HepG2 (cell line): ENCODE measurements at regions not wholly inside any gene's neighbourhood (a gene's known extent, or its start where the extent isn't known, plus 50 kb on each side); places are given as distances from the start of the nearest gene placed in this dataset.

ENCODE experiments used
- ATAC-seq: fragments of 200-7000 bp; cut with Tn5 transposase; 3 replicates; pipeline ENCODE4 v1.9.1; 2020; ENCODE audit warnings: mild to moderate bottlenecking, moderate library complexity
- BruUV-seq: library from RNA; stranded (reverse); fragments of 400-500 nt; replicated peaks from 2 replicates; lab custom pipeline; 2021; lab: Mats Ljungman, UMichigan
- CTCF ChIA-PET: fragments of 300-600 bp; formaldehyde crosslinking; extraction: SDS; loops from one replicate; lab custom pipeline; 2021; ENCODE audit warnings: low total read pairs, inconsistent platforms, low intra/inter-chr PET ratio; lab: Yijun Ruan, JAX
- POLR2A ChIA-PET: fragments of 350-600 bp; sonication (Branson Sonifier 250); formaldehyde crosslinking; loops from one replicate; lab custom pipeline; 2020; ENCODE audit warnings: antibody characterized with exemption, inconsistent platforms; lab: Yijun Ruan, JAX
- DNase-seq: peaks from one replicate; pipeline ENCODE4 v3.0.0-alpha.2; 2015; ENCODE audit warnings: low spot score
- FAIRE-seq: peaks from 3 replicates; lab custom pipeline; 2011; peaks lifted over from hg19 to GRCh38; lab: Jason Lieb, UNC
- H2AFZ ChIP-seq: one replicate; pipeline ENCODE4 v1.6.1; 2011; ENCODE audit warnings: low read length, inconsistent platforms
- H3K27ac ChIP-seq: fragments of 300-600 bp; 3 replicates; pipeline ENCODE4 v1.8.0; 2011; ENCODE audit warnings: mixed run types, mild to moderate bottlenecking, mixed read lengths, low read length, inconsistent platforms; ENCODE audit not compliant: insufficient read depth; ENCODE audit errors: extremely low read length
- H3K27me3 ChIP-seq, 2 experiments: fragments of 200-600 bp in 1 of 2; 2 replicates in 1 of 2; 3 replicates in 1 of 2; pipeline versions ENCODE4 v1.6.0 to v1.8.0; 2011; ENCODE audit warnings: low read length in 2 of 2, mild to moderate bottlenecking in 2 of 2, moderate library complexity in 2 of 2, inconsistent platforms in 1 of 2; ENCODE audit not compliant: insufficient read depth in 2 of 2, control insufficient read depth in 1 of 2
- H3K36me3 ChIP-seq, 2 experiments: fragments of 200-600 bp in 1 of 2; replicated peaks in 1 of 2; 2 replicates in 1 of 2; 3 replicates in 1 of 2; pipeline versions ENCODE4 v1.5.1 to v1.8.0; 2011; ENCODE audit warnings: low read length in 2 of 2, inconsistent platforms in 1 of 2; ENCODE audit not compliant: insufficient read depth in 2 of 2, control insufficient read depth in 1 of 2
- H3K4me1 ChIP-seq: 2 replicates; pipeline ENCODE4 v1.5.1; 2012; ENCODE audit warnings: low read length, inconsistent platforms; ENCODE audit not compliant: insufficient read depth
- H3K4me2 ChIP-seq: 2 replicates; pipeline ENCODE4 v1.6.0; 2011; ENCODE audit warnings: low read depth, low read length, inconsistent platforms
- H3K4me3 ChIP-seq, 3 experiments: fragments of 200-600 bp in 1 of 3; sonication (generic), shearing (Covaris generic) in 1 of 3; replicated peaks in 1 of 3; 2 replicates each; pipeline ENCODE4 v1.5.1; 2011 to 2016; ENCODE audit warnings: low read length in 3 of 3, inconsistent platforms in 2 of 3, low read depth in 2 of 3, mild to moderate bottlenecking in 2 of 3, control low read depth in 1 of 3, mixed read lengths in 1 of 3; ENCODE audit not compliant: insufficient read depth in 1 of 3
- H3K79me2 ChIP-seq: one replicate; pipeline ENCODE4 v1.6.1; 2011; ENCODE audit warnings: low read length, inconsistent platforms; ENCODE audit not compliant: insufficient read depth
- H3K9ac ChIP-seq: 2 replicates; pipeline ENCODE4 v1.6.0; 2011; ENCODE audit warnings: mild to moderate bottlenecking, low read depth, low read length, inconsistent platforms; ENCODE audit not compliant: insufficient read depth
- H3K9me3 ChIP-seq: 2 replicates; pipeline ENCODE4 v1.5.1; 2012; ENCODE audit warnings: mild to moderate bottlenecking, low read length
- H4K20me1 ChIP-seq: 2 replicates; pipeline ENCODE4 v1.6.0; 2011; ENCODE audit warnings: inconsistent platforms, mild to moderate bottlenecking, low read length, moderate library complexity; ENCODE audit not compliant: insufficient read depth
- GABPA ChIP-seq, 2 experiments: IDR thresholded peaks; 2 replicates each; pipeline ENCODE4 v1.6.1; 2011 to 2016; ENCODE audit warnings: low read depth in 2 of 2, low read length in 1 of 2, missing biosample characterization in 1 of 2, missing genetic modification characterization in 1 of 2
- NCOA5 ChIP-seq: sonication (generic); formaldehyde crosslinking; IDR thresholded peaks from 2 replicates; pipeline ENCODE4 v1.4.0; 2020; ENCODE audit warnings: missing genetic modification reagents
- TCF7L2 ChIP-seq: IDR thresholded peaks from 2 replicates; pipeline ENCODE4 v1.6.1; 2011; ENCODE audit warnings: mild to moderate bottlenecking, low read depth, low read length, moderate library complexity
- THYN1 ChIP-seq: sonication (generic); formaldehyde crosslinking; IDR thresholded peaks from 2 replicates; pipeline ENCODE4 v1.8.1; 2023; ENCODE audit warnings: low read depth, mild to moderate bottlenecking, moderate library complexity, missing genetic modification reagents, borderline replicate concordance
- ZFX ChIP-seq: sonication (generic); formaldehyde crosslinking; IDR thresholded peaks from 2 replicates; pipeline ENCODE4 v1.4.0; 2020; ENCODE audit warnings: mild to moderate bottlenecking, low read depth, missing genetic modification reagents, moderate library complexity
- ZNF7 ChIP-seq: IDR thresholded peaks from 2 replicates; pipeline ENCODE4 v1.6.1; 2016; ENCODE audit warnings: missing biosample characterization, missing genetic modification reagents
- ZNF747 ChIP-seq: sonication (generic); formaldehyde crosslinking; IDR thresholded peaks from 2 replicates; pipeline ENCODE4 v1.8.1; 2023; ENCODE audit warnings: missing genetic modification reagents, mild to moderate bottlenecking, borderline replicate concordance
- ZSCAN30 ChIP-seq: sonication (generic); formaldehyde crosslinking; IDR thresholded peaks from 2 replicates; pipeline ENCODE4 v1.5.0; 2020; ENCODE audit warnings: mild to moderate bottlenecking, missing genetic modification reagents
- WGBS: methylation state at CpG from one replicate; pipeline ENCODE4 v1.1.6; 2017; ENCODE audit warnings: low lambda C conversion rate; 5-methylcytosine and 5-hydroxymethylcytosine counted together
- in situ Hi-C: cut with HindIII; loops from 2 replicates; pipeline ENCODE4 v1.10.0; 2017; ENCODE audit warnings: low pct_unique_long_range_greater_than_20kb; ENCODE audit not compliant: extremely low pct_ligation_motif_present
- intact Hi-C: fragments of 100-400 bp; cut with micrococcal nuclease; formaldehyde crosslinking; loops from one replicate; pipeline ENCODE4 v1.10.0; 2022; ENCODE audit not compliant: unreplicated experiment
- TF ChIP-seq, protein P1 (sequence below), 2 experiments: sonication (generic) in 1 of 2; formaldehyde crosslinking in 1 of 2; IDR thresholded peaks; 2 replicates each; pipeline versions ENCODE4 v1.4.0 to v1.6.1; 2016 to 2020; ENCODE audit warnings: borderline replicate concordance in 1 of 2, low read depth in 1 of 2, mild to moderate bottlenecking in 1 of 2, missing genetic modification reagents in 1 of 2

- in situ Hi-C loops: no loop called here
- H3K4me3 ChIP-seq: no peak overlapping the region
- no peak overlapping the region for H3K9ac ChIP-seq
- CTCF ChIA-PET: no interaction called here
- no peak overlapping the region for H3K27ac ChIP-seq
- no peak overlapping the region for H3K4me2 ChIP-seq
- no peak for TF ChIP-seq ZSCAN30
- H3K9me3 ChIP-seq: peaks cover 55% of the 10 kb centered on the region
- 23% methylated on average over 3 of the region's 4 CpGs for WGBS
- ATAC-seq: no peak
- H3K36me3 ChIP-seq: no peaks in the 10 kb centered on the region
- no peaks in the 10 kb centered on the region for H3K4me1 ChIP-seq
- no peak overlapping the region for H2AFZ ChIP-seq
- no TSS peak for BruUV-seq
- POLR2A ChIA-PET: no interaction called here
- intact Hi-C loops: no loop called here
- no peak for DNase-seq
- no peaks in the 10 kb centered on the region for H3K27me3 ChIP-seq
- FAIRE-seq: no peak
- no peaks in the 10 kb centered on the region for H3K79me2 ChIP-seq
- no peaks in the 10 kb centered on the region for H4K20me1 ChIP-seq
Measured at GRCh38 chr9:119074017-119074416, 295.2 kb downstream of the BRINP1 start.

DNA sequence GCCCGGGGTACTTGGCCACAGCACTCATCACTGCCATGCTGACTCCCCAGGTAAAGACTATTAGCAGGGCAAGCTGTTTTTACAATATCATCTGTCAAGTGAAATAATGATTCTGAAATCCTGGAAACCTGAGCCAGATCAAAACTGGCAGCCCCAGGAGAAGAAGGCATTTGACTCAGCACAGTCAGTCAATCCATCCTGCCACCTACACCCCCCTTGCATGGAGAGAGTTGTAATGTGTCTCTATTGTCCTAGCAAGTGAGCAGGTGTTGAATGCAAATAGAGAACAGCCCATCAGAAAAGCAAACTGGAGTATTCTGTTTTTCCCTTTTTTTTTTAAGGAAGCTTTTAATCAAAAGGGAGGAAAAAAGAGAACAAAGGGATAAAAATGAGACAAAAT is 291.2 kb downstream of the BRINP1 start:
- WGBS: no CpG with 5 or more reads among the region's 1 CpG
- no peak for FAIRE-seq
- BruUV-seq: no TSS peak

More for the DNA sequence above, 291.2 kb downstream of the BRINP1 start:
- POLR2A ChIA-PET: no interaction called here
- peaks cover 59% of the 10 kb centered on the region for H3K9me3 ChIP-seq
- H3K36me3 ChIP-seq: no peaks in the 10 kb centered on the region
- H3K4me1 ChIP-seq: no peaks in the 10 kb centered on the region
- H2AFZ ChIP-seq: no peak overlapping the region
- H3K79me2 ChIP-seq: no peaks in the 10 kb centered on the region
- H3K4me3 ChIP-seq: no peak overlapping the region
- DNase-seq: no peak
- intact Hi-C loops: no loop called here
- in situ Hi-C loops: no loop called here
- CTCF ChIA-PET: no interaction called here
- H3K27me3 ChIP-seq: no peaks in the 10 kb centered on the region
- TF ChIP-seq TCF7L2 (no peak), ZNF747 (no peak), GABPA (IDR thresholded peaks at IDR 0.05; ENCODE audit: low read depth, low read length) (no peak), GABPA (CRISPR knock-in tag; IDR thresholded peaks at IDR 0.05; ENCODE audit: low read depth) (no peak), THYN1 (CRISPR knock-in tag) (no peak), ZNF7 (CRISPR knock-in tag) (no peak), ZFX (CRISPR knock-in tag) (no peak), NCOA5 (CRISPR knock-in tag) (no peak)
- TF ChIP-seq, protein P1, sequence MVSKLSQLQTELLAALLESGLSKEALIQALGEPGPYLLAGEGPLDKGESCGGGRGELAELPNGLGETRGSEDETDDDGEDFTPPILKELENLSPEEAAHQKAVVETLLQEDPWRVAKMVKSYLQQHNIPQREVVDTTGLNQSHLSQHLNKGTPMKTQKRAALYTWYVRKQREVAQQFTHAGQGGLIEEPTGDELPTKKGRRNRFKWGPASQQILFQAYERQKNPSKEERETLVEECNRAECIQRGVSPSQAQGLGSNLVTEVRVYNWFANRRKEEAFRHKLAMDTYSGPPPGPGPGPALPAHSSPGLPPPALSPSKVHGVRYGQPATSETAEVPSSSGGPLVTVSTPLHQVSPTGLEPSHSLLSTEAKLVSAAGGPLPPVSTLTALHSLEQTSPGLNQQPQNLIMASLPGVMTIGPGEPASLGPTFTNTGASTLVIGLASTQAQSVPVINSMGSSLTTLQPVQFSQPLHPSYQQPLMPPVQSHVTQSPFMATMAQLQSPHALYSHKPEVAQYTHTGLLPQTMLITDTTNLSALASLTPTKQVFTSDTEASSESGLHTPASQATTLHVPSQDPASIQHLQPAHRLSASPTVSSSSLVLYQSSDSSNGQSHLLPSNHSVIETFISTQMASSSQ (IDR thresholded peaks at IDR 0.05; ENCODE audit: low read depth): no peak
- TF ChIP-seq, protein P1 (CRISPR knock-in tag; IDR thresholded peaks at IDR 0.05; ENCODE audit: borderline replicate concordance): no peak
- no peak overlapping the region for H3K9ac ChIP-seq
- no peaks in the 10 kb centered on the region for H4K20me1 ChIP-seq
- H3K4me2 ChIP-seq: no peak overlapping the region
- no peak for ATAC-seq
- no peak overlapping the region for H3K27ac ChIP-seq
